ENCODE measurements at regions not wholly inside any gene's neighbourhood (a gene's known extent, or its start where the extent isn't known, plus 50 kb on each side); places are given as distances from the start of the nearest gene placed in this dataset.

GRCh38 chr3:21159543-21159906 is 591.5 kb downstream of the ZNF385D start:
- no peaks in the 10 kb centered on the region for H3K4me1 ChIP-seq (ENCODE audit: control insufficient read depth, insufficient read depth, low read length)
- no peaks in the 10 kb centered on the region for H3K9me3 ChIP-seq (ENCODE audit: control insufficient read depth, insufficient read depth, low read depth, low read length)
- TF ChIP-seq ZNF311 (tag by site-specific recombination; IDR thresholded peaks at IDR 0.05; ENCODE audit: borderline replicate concordance) (no peak), KLF7 (tag by site-specific recombination; IDR thresholded peaks at IDR 0.05; ENCODE audit: borderline replicate concordance) (no peak), ZNF514 (tag by site-specific recombination; IDR thresholded peaks at IDR 0.05) (no peak), TSHZ1 (tag by site-specific recombination; IDR thresholded peaks at IDR 0.05; ENCODE audit: borderline replicate concordance) (no peak), ZNF629 (tag by site-specific recombination; IDR thresholded peaks at IDR 0.05) (no peak), ZSCAN30 (tag by site-specific recombination; IDR thresholded peaks at IDR 0.05) (no peak), ZNF140 (tag by site-specific recombination; IDR thresholded peaks at IDR 0.05) (no peak), ZNF248 (tag by site-specific recombination; IDR thresholded peaks at IDR 0.05) (no peak), KLF8 (tag by site-specific recombination; IDR thresholded peaks at IDR 0.05) (no peak), ZNF768 (tag by site-specific recombination; IDR thresholded peaks at IDR 0.05) (no peak), ZNF362 (tag by site-specific recombination; IDR thresholded peaks at IDR 0.05) (no peak), ZNF155 (tag by site-specific recombination; IDR thresholded peaks at IDR 0.05) (no peak), ZNF416 (tag by site-specific recombination; IDR thresholded peaks at IDR 0.05) (no peak)
- TF ChIP-seq, protein P1, sequence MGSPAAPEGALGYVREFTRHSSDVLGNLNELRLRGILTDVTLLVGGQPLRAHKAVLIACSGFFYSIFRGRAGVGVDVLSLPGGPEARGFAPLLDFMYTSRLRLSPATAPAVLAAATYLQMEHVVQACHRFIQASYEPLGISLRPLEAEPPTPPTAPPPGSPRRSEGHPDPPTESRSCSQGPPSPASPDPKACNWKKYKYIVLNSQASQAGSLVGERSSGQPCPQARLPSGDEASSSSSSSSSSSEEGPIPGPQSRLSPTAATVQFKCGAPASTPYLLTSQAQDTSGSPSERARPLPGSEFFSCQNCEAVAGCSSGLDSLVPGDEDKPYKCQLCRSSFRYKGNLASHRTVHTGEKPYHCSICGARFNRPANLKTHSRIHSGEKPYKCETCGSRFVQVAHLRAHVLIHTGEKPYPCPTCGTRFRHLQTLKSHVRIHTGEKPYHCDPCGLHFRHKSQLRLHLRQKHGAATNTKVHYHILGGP (tag by site-specific recombination; IDR thresholded peaks at IDR 0.05) = no peak
- ChIA-PET CTCF (no interaction called here), POLR2A (no interaction called here)
- H3K36me3 ChIP-seq (ENCODE audit: control insufficient read depth in 2 of 2, insufficient read depth in 1 of 2, low read length in 2 of 2) = no peaks in the 10 kb centered on the region
- H3K27ac ChIP-seq (ENCODE audit: extremely low read depth, low read depth, low read length) = no peak overlapping the region
- no peak overlapping the region for H3K4me3 ChIP-seq (ENCODE audit: low read depth, low read length)

GRCh38 chr3:21158861-21159542 is 592.0 kb downstream of the ZNF385D start:
- Histone ChIP-seq H3K36me3 (ENCODE audit: control insufficient read depth in 2 of 2, insufficient read depth in 1 of 2, low read length in 2 of 2) (no peaks in the 10 kb centered on the region), H3K27ac (ENCODE audit: extremely low read depth, low read depth, low read length) (no peak overlapping the region), H3K9me3 (ENCODE audit: control insufficient read depth, insufficient read depth, low read depth, low read length) (no peaks in the 10 kb centered on the region), H3K4me1 (ENCODE audit: control insufficient read depth, insufficient read depth, low read length) (no peaks in the 10 kb centered on the region), H3K4me3 (ENCODE audit: low read depth, low read length) (no peak overlapping the region)
- TF ChIP-seq, protein P2, sequence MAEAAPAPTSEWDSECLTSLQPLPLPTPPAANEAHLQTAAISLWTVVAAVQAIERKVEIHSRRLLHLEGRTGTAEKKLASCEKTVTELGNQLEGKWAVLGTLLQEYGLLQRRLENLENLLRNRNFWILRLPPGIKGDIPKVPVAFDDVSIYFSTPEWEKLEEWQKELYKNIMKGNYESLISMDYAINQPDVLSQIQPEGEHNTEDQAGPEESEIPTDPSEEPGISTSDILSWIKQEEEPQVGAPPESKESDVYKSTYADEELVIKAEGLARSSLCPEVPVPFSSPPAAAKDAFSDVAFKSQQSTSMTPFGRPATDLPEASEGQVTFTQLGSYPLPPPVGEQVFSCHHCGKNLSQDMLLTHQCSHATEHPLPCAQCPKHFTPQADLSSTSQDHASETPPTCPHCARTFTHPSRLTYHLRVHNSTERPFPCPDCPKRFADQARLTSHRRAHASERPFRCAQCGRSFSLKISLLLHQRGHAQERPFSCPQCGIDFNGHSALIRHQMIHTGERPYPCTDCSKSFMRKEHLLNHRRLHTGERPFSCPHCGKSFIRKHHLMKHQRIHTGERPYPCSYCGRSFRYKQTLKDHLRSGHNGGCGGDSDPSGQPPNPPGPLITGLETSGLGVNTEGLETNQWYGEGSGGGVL (tag by site-specific recombination; IDR thresholded peaks at IDR 0.05) = no peak
- TF ChIP-seq MEIS1 (CRISPR knock-in tag; IDR thresholded peaks at IDR 0.05; ENCODE audit: borderline replicate concordance) (no peak), YY2 (tag by site-specific recombination; IDR thresholded peaks at IDR 0.05) (no peak), ZIC2 (tag by site-specific recombination; IDR thresholded peaks at IDR 0.05) (no peak), KLF7 (tag by site-specific recombination; IDR thresholded peaks at IDR 0.05; ENCODE audit: borderline replicate concordance) (no peak), ZNF549 (tag by site-specific recombination; IDR thresholded peaks at IDR 0.05) (no peak), ZNF785 (tag by site-specific recombination; IDR thresholded peaks at IDR 0.05) (no peak), ZNF114 (tag by site-specific recombination; IDR thresholded peaks at IDR 0.05) (no peak), EGR2 (tag by site-specific recombination; IDR thresholded peaks at IDR 0.05; ENCODE audit: low read depth) (no peak), ZNF473 (tag by site-specific recombination; IDR thresholded peaks at IDR 0.05) (no peak), ZNF529 (tag by site-specific recombination; IDR thresholded peaks at IDR 0.05; ENCODE audit: insufficient replicate concordance) (no peak)
- TF ChIP-seq, protein P3, sequence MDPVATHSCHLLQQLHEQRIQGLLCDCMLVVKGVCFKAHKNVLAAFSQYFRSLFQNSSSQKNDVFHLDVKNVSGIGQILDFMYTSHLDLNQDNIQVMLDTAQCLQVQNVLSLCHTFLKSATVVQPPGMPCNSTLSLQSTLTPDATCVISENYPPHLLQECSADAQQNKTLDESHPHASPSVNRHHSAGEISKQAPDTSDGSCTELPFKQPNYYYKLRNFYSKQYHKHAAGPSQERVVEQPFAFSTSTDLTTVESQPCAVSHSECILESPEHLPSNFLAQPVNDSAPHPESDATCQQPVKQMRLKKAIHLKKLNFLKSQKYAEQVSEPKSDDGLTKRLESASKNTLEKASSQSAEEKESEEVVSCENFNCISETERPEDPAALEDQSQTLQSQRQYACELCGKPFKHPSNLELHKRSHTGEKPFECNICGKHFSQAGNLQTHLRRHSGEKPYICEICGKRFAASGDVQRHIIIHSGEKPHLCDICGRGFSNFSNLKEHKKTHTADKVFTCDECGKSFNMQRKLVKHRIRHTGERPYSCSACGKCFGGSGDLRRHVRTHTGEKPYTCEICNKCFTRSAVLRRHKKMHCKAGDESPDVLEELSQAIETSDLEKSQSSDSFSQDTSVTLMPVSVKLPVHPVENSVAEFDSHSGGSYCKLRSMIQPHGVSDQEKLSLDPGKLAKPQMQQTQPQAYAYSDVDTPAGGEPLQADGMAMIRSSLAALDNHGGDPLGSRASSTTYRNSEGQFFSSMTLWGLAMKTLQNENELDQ (tag by site-specific recombination; IDR thresholded peaks at IDR 0.05; ENCODE audit: low read depth) = no peak
- ChIA-PET CTCF (no interaction called here), POLR2A (no interaction called here)
